ENCODE measurements at regions not wholly inside any gene's neighbourhood (a gene's known extent, or its start where the extent isn't known, plus 50 kb on each side); places are given as distances from the start of the nearest gene placed in this dataset.

- no peak for DNase-seq (ENCODE audit: low read depth)
- no peak for TF ChIP-seq CTCF (conservative IDR thresholded peaks at IDR 0.05; ENCODE audit: low read depth, low read length)
- no peak overlapping the region for H3K4me3 ChIP-seq (ENCODE audit: low read depth, low read length)
Observed at GRCh38 chr5:155489949-155490348, 476.4 kb downstream of the KIF4B start.

- no peak overlapping the region for H3K4me3 ChIP-seq (ENCODE audit: low read depth, low read length)
- DNase-seq (ENCODE audit: low read depth) = no peak
- TF ChIP-seq CTCF (conservative IDR thresholded peaks at IDR 0.05; ENCODE audit: low read depth, low read length) = no peak
Observed at GRCh38 chr5:155492191-155492590, 478.6 kb downstream of the KIF4B start.

- no peak for TF ChIP-seq CTCF (conservative IDR thresholded peaks at IDR 0.05; ENCODE audit: low read depth, low read length)
- no peak for DNase-seq (ENCODE audit: low read depth)
Observed at GRCh38 chr5:155504606-155505005, 491.1 kb downstream of the KIF4B start.

GRCh38 chr5:155507363-155507762 lies 493.8 kb downstream of the KIF4B start:
- no peak for TF ChIP-seq CTCF (conservative IDR thresholded peaks at IDR 0.05; ENCODE audit: low read depth, low read length)
- no peak overlapping the region for H3K4me3 ChIP-seq (ENCODE audit: low read depth, low read length)
- DNase-seq (ENCODE audit: low read depth) = no peak

More at GRCh38 chr5:155504606-155505005, 491.1 kb downstream of the KIF4B start:
- H3K4me3 ChIP-seq (ENCODE audit: low read depth, low read length) = no peak overlapping the region

- TF ChIP-seq CTCF (conservative IDR thresholded peaks at IDR 0.05; ENCODE audit: low read depth, low read length) = no peak
- DNase-seq (ENCODE audit: low read depth) = no peak
- H3K4me3 ChIP-seq (ENCODE audit: low read depth, low read length) = no peak overlapping the region
Observed at GRCh38 chr5:155508673-155509072, 495.1 kb downstream of the KIF4B start.

GRCh38 chr5:155512329-155512728 lies 498.8 kb downstream of the KIF4B start:
- no peak for TF ChIP-seq CTCF (conservative IDR thresholded peaks at IDR 0.05; ENCODE audit: low read depth, low read length)
- no peak overlapping the region for H3K4me3 ChIP-seq (ENCODE audit: low read depth, low read length)
- DNase-seq (ENCODE audit: low read depth) = no peak

- no peak for TF ChIP-seq CTCF (conservative IDR thresholded peaks at IDR 0.05; ENCODE audit: low read depth, low read length)
- DNase-seq (ENCODE audit: low read depth) = no peak
- H3K4me3 ChIP-seq (ENCODE audit: low read depth, low read length) = no peak overlapping the region
Observed at GRCh38 chr5:155514105-155514563, 500.6 kb downstream of the KIF4B start.

All from choroid plexus epithelial cell (primary cell).